K562 (cell line): ENCODE measurements at regions not wholly inside any gene's neighbourhood (a gene's known extent, or its start where the extent isn't known, plus 50 kb on each side); places are given as distances from the start of the nearest gene placed in this dataset.

Experiments used
- ADNP ChIP-seq: fragments of 200-800 bp; sonication (Bioruptor generic); IDR thresholded peaks from 2 replicates; pipeline ENCODE4 v1.6.1; 2016; ENCODE audit warnings: missing genetic modification characterization, missing compliant biosample characterization
- ATF2 ChIP-seq: sonication (generic); formaldehyde crosslinking; IDR thresholded peaks from 2 replicates; pipeline ENCODE4 v1.8.1; 2022; ENCODE audit warnings: missing genetic modification reagents
- CHD7 ChIP-seq: fragments of 200-600 bp; sonication (generic); IDR thresholded peaks from one replicate; pipeline ENCODE4 v1.6.1; 2012; ENCODE audit warnings: mild to moderate bottlenecking, low read depth, low read length, inconsistent platforms
- E2F4 ChIP-seq: sonication (generic); formaldehyde crosslinking; IDR thresholded peaks from 2 replicates; pipeline ENCODE4 v1.8.0; 2022; ENCODE audit warnings: mild to moderate bottlenecking, low read depth, missing genetic modification reagents
- ELK1 ChIP-seq: sonication (generic); formaldehyde crosslinking; IDR thresholded peaks from 2 replicates; pipeline ENCODE4 v1.8.1; 2022; ENCODE audit warnings: missing genetic modification reagents
- MAFK ChIP-seq: IDR thresholded peaks from 2 replicates; pipeline ENCODE4 v1.6.1; 2011; ENCODE audit warnings: low read length, improper control_type of control experiment
- MEF2A ChIP-seq: IDR thresholded peaks from 2 replicates; pipeline ENCODE4 v1.6.1; 2011; ENCODE audit warnings: low read depth, mild to moderate bottlenecking, low read length, moderate library complexity; ENCODE audit not compliant: control insufficient read depth
- POLR3A ChIP-seq: IDR thresholded peaks from 2 replicates; pipeline ENCODE4 v1.6.1; 2011; ENCODE audit warnings: borderline replicate concordance, mild to moderate bottlenecking, moderate library complexity; ENCODE audit not compliant: insufficient read length, insufficient read depth; ENCODE audit errors: extremely low read depth
- ZBTB5 ChIP-seq: fragments of 450-650 bp; IDR thresholded peaks from 2 replicates; pipeline ENCODE4 v1.6.1; 2017; ENCODE audit warnings: antibody characterized with exemption
- ZFPM2 ChIP-seq: fragments of 250-450 bp; sonication (Bioruptor Pico); IDR thresholded peaks from 2 replicates; pipeline ENCODE4 v1.5.1; 2022; ENCODE audit warnings: mild to moderate bottlenecking
- ZNF311 ChIP-seq: fragments of 250-450 bp; sonication (Bioruptor Pico); IDR thresholded peaks from 2 replicates; pipeline ENCODE4 v1.4.0; 2020; ENCODE audit warnings: mild to moderate bottlenecking, moderate library complexity

GRCh38 chr1:118306851-118307250 lies 121.8 kb upstream of the SPAG17 start (continued):
- TF ChIP-seq ELK1 (CRISPR knock-in tag) (no peak), ZNF311 (no peak), MAFK (no peak), E2F4 (no peak), ATF2 (CRISPR knock-in tag) (no peak), ZFPM2 (no peak), ZBTB5 (no peak), CHD7 (no peak), POLR3A (no peak), ADNP (tag) (no peak), MEF2A (no peak)
